PC-9 (cell line): ENCODE measurements at regions not wholly inside any gene's neighbourhood (a gene's known extent, or its start where the extent isn't known, plus 50 kb on each side); places are given as distances from the start of the nearest gene placed in this dataset.

ENCODE experiments used
- BruUV-seq: library from RNA; stranded (reverse); fragments of 400-500 nt; replicated peaks from 2 replicates; lab custom pipeline; 2021; lab: Mats Ljungman, UMichigan
- CTCF ChIA-PET: fragments of 300-600 bp; sonication (Branson Sonifier 250); formaldehyde crosslinking; loops from one replicate; lab custom pipeline; 2022; ENCODE audit warnings: antibody characterized with exemption; lab: Charles Lee
- POLR2A ChIA-PET: fragments of 300-600 bp; sonication (Branson Sonifier 250); formaldehyde crosslinking; loops from one replicate; lab custom pipeline; 2022; ENCODE audit warnings: antibody characterized with exemption; ENCODE audit not compliant: unreplicated experiment; lab: Charles Lee
- DNase-seq, 2 experiments: peaks; one replicate each; pipeline versions ENCODE4 v3.0.0 to v3.0.0-alpha.2; 2015 to 2022; ENCODE audit warnings: mixed read lengths in 1 of 2
- H2AFZ ChIP-seq: fragments of 200-600 bp; sonication (generic); 2 replicates; pipeline ENCODE4 v1.8.1; 2017; ENCODE audit warnings: antibody characterized with exemption
- H3F3A ChIP-seq: fragments of 200-600 bp; sonication (generic); 2 replicates; pipeline ENCODE4 v1.8.1; 2017; ENCODE audit warnings: antibody characterized with exemption, mild to moderate bottlenecking, low read depth; ENCODE audit not compliant: insufficient read depth
- H3K27ac ChIP-seq: fragments of 200-600 bp; sonication (generic); 2 replicates; pipeline ENCODE4 v1.6.1; 2016; ENCODE audit warnings: mixed run types
- H3K27me3 ChIP-seq: fragments of 200-600 bp; sonication (generic); 2 replicates; pipeline ENCODE4 v1.6.1; 2016; ENCODE audit warnings: low read depth, mixed run types; ENCODE audit not compliant: insufficient read depth
- H3K36me3 ChIP-seq: fragments of 200-600 bp; sonication (generic); 2 replicates; pipeline ENCODE4 v1.6.1; 2016; ENCODE audit warnings: low read depth, mixed run types
- H3K4me1 ChIP-seq: fragments of 200-600 bp; sonication (generic); replicated peaks from 2 replicates; pipeline ENCODE4 v1.6.1; 2016; ENCODE audit warnings: mixed run types; ENCODE audit not compliant: insufficient read depth
- H3K4me2 ChIP-seq: fragments of 200-600 bp; sonication (generic); 2 replicates; pipeline ENCODE4 v1.6.1; 2017; ENCODE audit warnings: mixed run types
- H3K4me3 ChIP-seq: fragments of 200-600 bp; sonication (generic); 2 replicates; pipeline ENCODE4 v1.6.1; 2016; ENCODE audit warnings: mixed run types
- H3K79me2 ChIP-seq: fragments of 200-600 bp; sonication (generic); 2 replicates; pipeline ENCODE4 v1.6.1; 2017; ENCODE audit warnings: low read depth, mixed run types
- H3K9me2 ChIP-seq: fragments of 200-600 bp; sonication (generic); 2 replicates; pipeline ENCODE4 v1.8.1; 2017; ENCODE audit warnings: mild to moderate bottlenecking; ENCODE audit not compliant: insufficient read depth
- H3K9me3 ChIP-seq: fragments of 200-600 bp; sonication (generic); 2 replicates; pipeline ENCODE4 v1.8.1; 2016; ENCODE audit warnings: low read depth; ENCODE audit not compliant: insufficient read depth
- H4K20me1 ChIP-seq: fragments of 200-600 bp; sonication (generic); 2 replicates; pipeline ENCODE4 v1.8.1; 2017; ENCODE audit not compliant: insufficient read depth
- CTCF ChIP-seq: fragments of 200-600 bp; sonication (generic); conservative IDR thresholded peaks from 2 replicates; pipeline ENCODE4 v1.6.1; 2017; ENCODE audit warnings: mixed run types, antibody characterized with exemption, mild to moderate bottlenecking, moderate library complexity
- EZH2 ChIP-seq: fragments of 200-600 bp; sonication (generic); IDR thresholded peaks from 2 replicates; pipeline ENCODE4 v1.8.0; 2017; ENCODE audit warnings: antibody characterized with exemption, low read depth
- intact Hi-C: fragments of 100-400 bp; cut with micrococcal nuclease; formaldehyde crosslinking; loops from one replicate; pipeline ENCODE4 v1.10.0; 2022; ENCODE audit not compliant: unreplicated experiment

- CTCF ChIA-PET = no interaction called here
- no peak for DNase-seq
- TF ChIP-seq CTCF (no peak), EZH2 (no peak)
- H4K20me1 ChIP-seq = no peaks in the 10 kb centered on the region
- H3K27ac ChIP-seq = no peak overlapping the region
- H3K9me2 ChIP-seq = no peaks in the 10 kb centered on the region
- intact Hi-C loops = no loop called here
- H3K4me2 ChIP-seq = no peak overlapping the region
- H3K79me2 ChIP-seq = no peaks in the 10 kb centered on the region
- no peaks in the 10 kb centered on the region for H3K4me1 ChIP-seq
- H3K9me3 ChIP-seq = no peaks in the 10 kb centered on the region
- no peak overlapping the region for H3K4me3 ChIP-seq
- no peak overlapping the region for H2AFZ ChIP-seq
- no peaks in the 10 kb centered on the region for H3F3A ChIP-seq
- POLR2A ChIA-PET = no interaction called here
- no peaks in the 10 kb centered on the region for H3K36me3 ChIP-seq
- H3K27me3 ChIP-seq = no peaks in the 10 kb centered on the region
- no TSS peak for BruUV-seq
Observed at GRCh38 chr7:110186334-110186733, 904.6 kb upstream of the LRRN3 start.

GRCh38 chr7:110187877-110188554, 902.9 kb upstream of the LRRN3 start:
- no peak for DNase-seq
- no peaks in the 10 kb centered on the region for H3K36me3 ChIP-seq
- H3K4me3 ChIP-seq = no peak overlapping the region
- no peaks in the 10 kb centered on the region for H3K9me3 ChIP-seq
- H4K20me1 ChIP-seq = no peaks in the 10 kb centered on the region
- H3K79me2 ChIP-seq = no peaks in the 10 kb centered on the region
- no peaks in the 10 kb centered on the region for H3K27me3 ChIP-seq
- H3K4me1 ChIP-seq = no peaks in the 10 kb centered on the region
- H3F3A ChIP-seq = no peaks in the 10 kb centered on the region
- TF ChIP-seq CTCF (no peak), EZH2 (no peak)
- intact Hi-C loops = no loop called here
- no peak overlapping the region for H3K27ac ChIP-seq
- ChIA-PET CTCF (no interaction called here), POLR2A (no interaction called here)
- no TSS peak for BruUV-seq
- no peak overlapping the region for H2AFZ ChIP-seq
- H3K4me2 ChIP-seq = no peak overlapping the region
- H3K9me2 ChIP-seq = no peaks in the 10 kb centered on the region

- Histone ChIP-seq H3K9me2 (peaks cover 5% of the 10 kb centered on the region; the same call in 1 of the 2 replicates), H3K27ac (no peak overlapping the region), H3K9me3 (no peaks in the 10 kb centered on the region), H3K4me1 (no peaks in the 10 kb centered on the region), H3K4me2 (no peak overlapping the region), H3K27me3 (no peaks in the 10 kb centered on the region), H3K36me3 (no peaks in the 10 kb centered on the region), H4K20me1 (no peaks in the 10 kb centered on the region), H3K4me3 (no peak overlapping the region), H3K79me2 (no peaks in the 10 kb centered on the region), H2AFZ (no peak overlapping the region), H3F3A (no peaks in the 10 kb centered on the region)
- ChIA-PET CTCF (no interaction called here), POLR2A (interaction anchor here (0.6 kb wide), 1 partner anchor 368 kb away, joined by 3 read pairs; no protein-coding TSS in a partner anchor)
- DNase-seq = no peak
- intact Hi-C loops = no loop called here
- BruUV-seq = no TSS peak
- TF ChIP-seq EZH2 (no peak), CTCF (0 out of 2 replicates have a peak, but pooled peaks have one; percentile 21)
Observed at GRCh38 chr7:110204527-110204926, 886.4 kb upstream of the LRRN3 start.
